ENCODE measurements at regions not wholly inside any gene's neighbourhood (a gene's known extent, or its start where the extent isn't known, plus 50 kb on each side); places are given as distances from the start of the nearest gene placed in this dataset.

- H3K27ac ChIP-seq, result no peak overlapping the region
- DNase-seq, result no peak
- no peak overlapping the region for H3K4me3 ChIP-seq (replicated peaks in 1 of 3)
- H3K9me3 ChIP-seq, result no peaks in the 10 kb centered on the region
- WGBS, 2 donors, result 35 to 38% methylated on average over 2 of the region's 2 CpGs
- no peaks in the 10 kb centered on the region for H3K27me3 ChIP-seq
- TF ChIP-seq, protein P1, sequence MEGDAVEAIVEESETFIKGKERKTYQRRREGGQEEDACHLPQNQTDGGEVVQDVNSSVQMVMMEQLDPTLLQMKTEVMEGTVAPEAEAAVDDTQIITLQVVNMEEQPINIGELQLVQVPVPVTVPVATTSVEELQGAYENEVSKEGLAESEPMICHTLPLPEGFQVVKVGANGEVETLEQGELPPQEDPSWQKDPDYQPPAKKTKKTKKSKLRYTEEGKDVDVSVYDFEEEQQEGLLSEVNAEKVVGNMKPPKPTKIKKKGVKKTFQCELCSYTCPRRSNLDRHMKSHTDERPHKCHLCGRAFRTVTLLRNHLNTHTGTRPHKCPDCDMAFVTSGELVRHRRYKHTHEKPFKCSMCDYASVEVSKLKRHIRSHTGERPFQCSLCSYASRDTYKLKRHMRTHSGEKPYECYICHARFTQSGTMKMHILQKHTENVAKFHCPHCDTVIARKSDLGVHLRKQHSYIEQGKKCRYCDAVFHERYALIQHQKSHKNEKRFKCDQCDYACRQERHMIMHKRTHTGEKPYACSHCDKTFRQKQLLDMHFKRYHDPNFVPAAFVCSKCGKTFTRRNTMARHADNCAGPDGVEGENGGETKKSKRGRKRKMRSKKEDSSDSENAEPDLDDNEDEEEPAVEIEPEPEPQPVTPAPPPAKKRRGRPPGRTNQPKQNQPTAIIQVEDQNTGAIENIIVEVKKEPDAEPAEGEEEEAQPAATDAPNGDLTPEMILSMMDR (IDR thresholded peaks at IDR 0.05), result no peak
- no peak for TF ChIP-seq POLR2A (IDR thresholded peaks at IDR 0.05)
- intact Hi-C loops (cut with DNase I), result no loop called here
- H3K36me3 ChIP-seq, result no peaks in the 10 kb centered on the region
- H3K4me1 ChIP-seq, result no peaks in the 10 kb centered on the region
Observed at GRCh38 chr4:162681212-162681611, 485.5 kb downstream of the NAF1 start.

DNA sequence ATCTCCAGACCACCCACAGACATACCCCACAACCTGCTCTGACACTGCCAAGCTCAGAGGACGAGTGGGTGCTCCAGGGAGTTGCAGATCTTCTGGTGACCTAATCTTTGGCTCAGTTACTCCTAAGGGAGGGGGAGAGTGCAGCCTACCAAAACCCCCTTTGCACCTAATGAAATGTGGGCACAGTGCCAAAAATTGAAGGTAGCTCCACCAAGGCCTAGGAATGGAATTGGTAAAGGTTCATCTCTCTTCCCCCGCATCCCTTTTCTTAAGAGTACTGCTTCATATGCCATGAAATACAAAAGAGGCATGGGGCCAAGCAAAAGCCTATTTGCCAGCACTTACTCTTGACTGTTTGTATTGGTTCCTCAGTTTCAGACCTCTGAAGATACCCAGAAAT, 491.0 kb downstream of the NAF1 start:
- Histone ChIP-seq H3K9me3 (no peaks in the 10 kb centered on the region), H3K4me3 (replicated peaks in 1 of 3) (no peak overlapping the region), H3K27me3 (no peaks in the 10 kb centered on the region), H3K27ac (no peak overlapping the region), H3K36me3 (no peaks in the 10 kb centered on the region), H3K4me1 (no peaks in the 10 kb centered on the region)
- DNase-seq, result no peak
- WGBS, 2 donors, result 72 to 94% methylated on average over 2 of the region's 2 CpGs
- intact Hi-C loops (cut with DNase I), result no loop called here
- no peak for TF ChIP-seq POLR2A (IDR thresholded peaks at IDR 0.05)
- TF ChIP-seq, protein P1 (IDR thresholded peaks at IDR 0.05), result no peak

DNA sequence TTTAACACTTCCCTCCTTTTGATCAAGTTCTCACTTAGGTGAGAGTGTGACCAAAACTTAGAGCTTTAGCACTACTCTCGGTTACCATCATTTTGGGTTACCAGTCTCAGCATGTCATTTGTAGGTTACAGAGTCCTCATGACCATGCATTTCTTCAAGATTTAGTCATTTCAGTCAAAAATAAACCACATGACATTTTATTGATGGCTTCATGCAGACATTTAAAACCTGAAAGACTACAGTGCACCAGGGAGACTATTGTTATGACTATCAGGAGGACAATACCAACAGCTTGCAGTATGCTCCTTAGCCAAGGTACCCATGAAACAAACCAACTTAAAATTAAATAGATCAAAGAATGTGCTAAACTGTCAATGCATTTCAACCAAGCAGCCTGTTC, 498.1 kb upstream of the FSTL5 start:
- DNase-seq, result no peak
- Histone ChIP-seq H3K27ac (no peak overlapping the region), H3K4me1 (no peaks in the 10 kb centered on the region), H3K36me3 (no peaks in the 10 kb centered on the region), H3K4me3 (replicated peaks in 1 of 3) (no peak overlapping the region), H3K9me3 (no peaks in the 10 kb centered on the region), H3K27me3 (no peaks in the 10 kb centered on the region)
- TF ChIP-seq POLR2A (IDR thresholded peaks at IDR 0.05), result no peak
- TF ChIP-seq, protein P1 (IDR thresholded peaks at IDR 0.05), result no peak
- intact Hi-C loops (cut with DNase I), result no loop called here
- 91 to 97% methylated on average over 1 of the region's 1 CpG for WGBS, 2 donors

GRCh38 chr4:162659716-162660115, 495.9 kb upstream of the FSTL5 start:
- Histone ChIP-seq H3K36me3 (no peaks in the 10 kb centered on the region), H3K27ac (no peak overlapping the region), H3K4me3 (replicated peaks in 1 of 3) (no peak overlapping the region), H3K4me1 (no peaks in the 10 kb centered on the region), H3K9me3 (no peaks in the 10 kb centered on the region), H3K27me3 (no peaks in the 10 kb centered on the region)
- DNase-seq, result no peak
- TF ChIP-seq, protein P1 (IDR thresholded peaks at IDR 0.05), result no peak
- no peak for TF ChIP-seq POLR2A (IDR thresholded peaks at IDR 0.05)
- intact Hi-C loops (cut with DNase I), result no loop called here
- whole genome bisulfite sequencing, 2 donors, result 91 to 98% methylated on average over 1 of the region's 1 CpG

DNA sequence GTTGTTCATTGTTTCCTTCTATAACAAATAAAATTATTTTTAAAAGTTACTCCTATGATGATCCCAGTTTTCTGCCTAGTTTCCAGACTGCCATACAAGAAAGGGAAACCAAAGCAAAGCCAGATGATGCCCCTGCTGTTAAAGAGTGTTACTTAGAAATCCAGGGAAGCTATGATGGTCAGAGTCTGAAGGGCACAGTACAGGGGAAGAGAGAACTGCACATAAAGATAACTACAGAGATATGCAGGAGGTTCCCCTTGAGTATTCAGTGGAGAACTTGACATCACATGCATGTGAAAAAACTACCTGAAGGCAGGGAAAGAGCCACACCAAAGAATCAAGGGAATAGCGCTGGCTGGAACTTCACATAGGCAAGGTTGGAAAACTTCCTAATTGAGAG, 494.2 kb upstream of the FSTL5 start:
- no peaks in the 10 kb centered on the region for H3K36me3 ChIP-seq
- no peaks in the 10 kb centered on the region for H3K27me3 ChIP-seq
- intact Hi-C loops (cut with DNase I), result no loop called here
- 88 to 93% methylated on average over 1 of the region's 1 CpG for WGBS, 2 donors
- TF ChIP-seq POLR2A (IDR thresholded peaks at IDR 0.05), result no peak
- TF ChIP-seq, protein P1 (IDR thresholded peaks at IDR 0.05), result no peak
- H3K4me1 ChIP-seq, result no peaks in the 10 kb centered on the region
- DNase-seq, result no peak
- no peak overlapping the region for H3K27ac ChIP-seq
- H3K4me3 ChIP-seq (replicated peaks in 1 of 3), result no peak overlapping the region
- H3K9me3 ChIP-seq, result no peaks in the 10 kb centered on the region
